ENCODE measurements at regions not wholly inside any gene's neighbourhood (a gene's known extent, or its start where the extent isn't known, plus 50 kb on each side); places are given as distances from the start of the nearest gene placed in this dataset.

- H4K5ac ChIP-seq (ENCODE audit: insufficient read length, low read depth, low read length): no peak overlapping the region
- no peaks in the 10 kb centered on the region for H3K27me3 ChIP-seq (replicated peaks in 1 of 4; ENCODE audit: control insufficient read depth in 3 of 4, extremely low read depth in 1 of 4, insufficient read depth in 3 of 4, low read length in 3 of 4)
- H3K9ac ChIP-seq (replicated peaks in 1 of 4; ENCODE audit: extremely low read depth in 1 of 4, low read depth in 3 of 4, low read length in 3 of 4): no peak overlapping the region
- H2AFZ ChIP-seq (ENCODE audit: low read length): no peak overlapping the region
- H2BK5ac ChIP-seq (ENCODE audit: low read depth, low read length): no peak overlapping the region
- no peak overlapping the region for H3K4ac ChIP-seq (replicated peaks; ENCODE audit: insufficient read length, low read depth, low read length)
- no peaks in the 10 kb centered on the region for H3K9me3 ChIP-seq (ENCODE audit: insufficient read depth in 2 of 2, low read depth in 1 of 2, low read length in 1 of 2)
- H3K23ac ChIP-seq (ENCODE audit: insufficient read length): no peak overlapping the region
- no peaks in the 10 kb centered on the region for H4K20me1 ChIP-seq (replicated peaks in 1 of 2; ENCODE audit: control insufficient read depth in 1 of 2, insufficient read depth in 2 of 2, low read length in 2 of 2)
- peak overlapping the region; percentile 71; the same call in 1 of the 2 replicates for H2BK12ac ChIP-seq (ENCODE audit: low read depth, low read length)
- H3K4me3 ChIP-seq (ENCODE audit: extremely low read depth in 1 of 4, insufficient read depth in 2 of 4, low read depth in 3 of 4, low read length in 4 of 4): no peak overlapping the region
- H2BK120ac ChIP-seq (replicated peaks; ENCODE audit: low read depth, low read length): no peak overlapping the region
- POLR2A ChIA-PET (ENCODE audit: partially characterized antibody): no interaction called here
- H3K36me3 ChIP-seq (ENCODE audit: control insufficient read depth in 2 of 4, insufficient read depth in 4 of 4, low read length in 3 of 4): no peaks in the 10 kb centered on the region
- H3K27ac ChIP-seq (ENCODE audit: low read depth, low read length): no peak overlapping the region
- no peak overlapping the region for H4K8ac ChIP-seq (ENCODE audit: extremely low read depth, insufficient read depth, low read length)
- WGBS, 2 experiments (ENCODE audit: extremely low coverage in 1 of 2, insufficient coverage in 1 of 2, insufficient read length in 1 of 2, insufficient replicate concordance in 2 of 2, low coverage in 1 of 2, low lambda C conversion rate in 2 of 2, missing lambda C conversion rate in 1 of 2): 81% methylated on average over 4 of the region's 4 CpGs; no CpG with 5 or more reads in 1 of the 2 experiments
- H3K79me2 ChIP-seq (ENCODE audit: control insufficient read depth in 1 of 2, insufficient read depth in 2 of 2, low read length in 2 of 2): no peaks in the 10 kb centered on the region
- no peak overlapping the region for H2BK20ac ChIP-seq (ENCODE audit: low read length)
- H3K14ac ChIP-seq (ENCODE audit: insufficient read length): no peak overlapping the region
- FAIRE-seq (no peak), DNase-seq (ENCODE audit: low read depth in 1 of 2, low spot score in 2 of 2) (no peak)
- no peak overlapping the region for H3K56ac ChIP-seq (replicated peaks; ENCODE audit: insufficient read length, low read depth, low read length)
- no peaks in the 10 kb centered on the region; the same call in 1 of the 2 replicates for H3K23me2 ChIP-seq (ENCODE audit: low read depth, low read length)
- H2BK15ac ChIP-seq (ENCODE audit: low read length): no peak overlapping the region
- peak overlapping the region; percentile 38 for H3K18ac ChIP-seq (ENCODE audit: extremely low read depth, low read length)
- H2AK5ac ChIP-seq (ENCODE audit: low read depth, low read length): no peak overlapping the region
- no peak overlapping the region for H4K91ac ChIP-seq (replicated peaks; ENCODE audit: insufficient read length, low read length)
- CTCF ChIA-PET (ENCODE audit: partially characterized antibody): interaction anchor here (0.8 kb wide), 1 partner anchor 11 kb away, joined by 5 read pairs; no protein-coding TSS in a partner anchor
- no peak overlapping the region for H3K4me2 ChIP-seq (ENCODE audit: insufficient read depth in 1 of 2, low read depth in 2 of 2, low read length in 2 of 2)
- 0 out of 7 replicates have a peak, but pooled peaks cover 0 to 3% (median 0%) of the 10 kb centered on the region in 4 experiments for H3K4me1 ChIP-seq (replicated peaks in 1 of 4; ENCODE audit: control insufficient read depth in 3 of 4, insufficient read depth in 4 of 4, low read length in 3 of 4)
- H3K79me1 ChIP-seq (ENCODE audit: low read depth, low read length): no peaks in the 10 kb centered on the region
- TF ChIP-seq POU5F1 (IDR thresholded peaks at IDR 0.05; ENCODE audit: low read depth, low read length) (no peak), ASH2L (IDR thresholded peaks at IDR 0.05; ENCODE audit: low read length) (no peak), CEBPB (IDR thresholded peaks at IDR 0.05; ENCODE audit: low read depth, low read length) (no peak)
Measured at GRCh38 chr1:59178339-59179187, 118.3 kb upstream of the FGGY start.

All from H1 (cell line).